Activated CD4-positive, alpha-beta T cell treated with anti-CD3 and anti-CD28 coated beads, Interleukin-10, Interleukin-2, amounts not matched to agents 100 ng/mL and 50 ng/mL, durations not matched to agents 16 hours and 8 hours (primary cell): ENCODE measurements at regions not wholly inside any gene's neighbourhood (a gene's known extent, or its start where the extent isn't known, plus 50 kb on each side); places are given as distances from the start of the nearest gene placed in this dataset.

ENCODE experiments used
- DNase-seq: peaks from one replicate; pipeline ENCODE4 v3.0.0-alpha.2; 2020

DNA sequence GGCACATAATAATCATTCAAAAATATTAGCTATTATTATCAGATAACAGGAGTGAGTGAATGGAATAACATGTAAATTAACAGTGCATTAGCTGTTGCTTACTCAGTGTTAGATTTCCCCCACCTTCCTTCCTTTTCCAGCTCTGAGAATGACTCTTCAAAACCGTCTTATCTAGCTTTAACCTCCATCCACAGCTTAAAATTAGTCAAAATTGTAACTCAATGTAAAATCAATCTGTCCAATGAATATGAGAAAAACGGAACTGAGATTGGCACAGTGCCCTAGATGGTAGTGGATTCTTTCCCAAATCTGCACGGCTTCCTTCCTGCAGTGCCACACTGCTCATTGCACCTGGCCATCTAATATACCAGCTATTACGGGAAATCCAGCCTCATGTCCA is 156.8 kb upstream of the BDNF start:
- DNase-seq: no peak

- DNase-seq: no peak
These were observed 148.2 kb upstream of the BDNF start for GRCh38 chr11:27848423-27848822.

GRCh38 chr11:27847496-27847895 is 147.2 kb upstream of the BDNF start:
- DNase-seq: no peak

DNA sequence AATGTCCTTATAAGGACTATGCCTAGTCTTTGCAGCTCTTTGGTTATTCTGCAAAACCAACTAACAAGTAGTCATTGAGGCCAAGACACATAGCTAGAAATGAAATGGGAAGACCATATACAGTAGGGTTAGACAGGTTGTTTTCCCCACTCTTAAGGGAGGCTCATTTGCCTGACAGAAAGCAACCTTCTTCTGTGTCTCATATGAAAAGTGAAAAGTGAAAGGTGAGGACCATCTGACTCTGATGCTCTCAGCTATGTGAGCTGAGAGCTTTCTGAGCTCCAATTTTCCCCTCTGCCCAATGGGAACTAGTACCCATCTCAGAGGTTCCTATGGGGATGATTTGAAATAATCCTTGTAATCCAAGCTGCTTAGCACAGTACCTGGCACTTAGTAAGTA is 142.0 kb upstream of the BDNF start:
- DNase-seq: no peak

DNA sequence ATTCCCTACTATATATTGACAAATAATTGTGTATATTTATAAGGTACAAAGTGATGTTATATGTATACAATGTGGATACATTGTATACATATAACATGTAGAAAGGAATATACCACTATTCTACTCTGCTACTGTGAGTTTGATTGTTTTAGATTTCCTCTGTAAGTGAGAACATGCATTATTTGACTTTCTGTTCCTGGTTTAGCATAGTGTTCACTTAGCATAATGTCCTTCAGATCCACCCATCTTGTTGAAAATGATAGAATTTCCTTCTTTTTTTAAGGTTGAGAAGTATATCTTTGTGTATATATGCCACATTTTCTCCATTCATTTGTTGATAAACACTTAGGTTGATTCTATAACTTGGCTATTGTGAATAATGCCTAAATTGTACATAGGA is 140.8 kb upstream of the BDNF start:
- DNase-seq: no peak

DNA sequence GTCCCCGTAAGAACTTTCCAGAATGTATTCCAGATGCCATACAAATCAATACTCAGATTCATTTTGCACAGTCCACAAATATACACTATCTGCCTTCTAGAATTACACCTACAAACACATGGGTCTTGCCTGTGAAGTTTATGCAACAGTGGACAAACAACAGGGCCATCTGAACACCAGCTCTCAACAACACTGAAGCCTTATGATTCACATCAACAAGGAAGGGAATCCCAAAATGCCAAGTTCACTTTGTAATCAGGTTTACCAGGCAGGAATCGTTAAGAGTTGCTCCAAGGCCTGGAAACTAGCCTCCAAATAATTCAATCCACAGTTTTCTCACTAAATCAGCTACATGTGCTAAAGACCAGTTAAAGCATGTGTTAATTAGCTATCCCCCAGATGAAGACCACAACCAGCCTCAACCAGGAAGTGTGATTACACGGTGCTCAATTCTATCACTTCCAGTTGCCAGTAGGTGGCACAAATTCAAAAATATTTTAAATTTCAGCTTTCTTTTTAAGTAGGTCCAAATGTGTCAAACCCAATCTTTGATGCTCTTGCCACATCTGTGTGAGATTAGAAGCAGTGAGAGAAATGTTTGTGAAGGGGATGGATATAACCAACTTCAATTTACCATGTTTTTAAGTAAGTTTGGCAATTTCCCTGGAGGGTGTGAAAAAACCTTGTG is 139.1 kb upstream of the BDNF start:
- DNase-seq: no peak

GRCh38 chr11:27838674-27839073 is 138.4 kb upstream of the BDNF start:
- no peak for DNase-seq

GRCh38 chr11:27837895-27838563 is 137.8 kb upstream of the BDNF start:
- no peak for DNase-seq

DNA sequence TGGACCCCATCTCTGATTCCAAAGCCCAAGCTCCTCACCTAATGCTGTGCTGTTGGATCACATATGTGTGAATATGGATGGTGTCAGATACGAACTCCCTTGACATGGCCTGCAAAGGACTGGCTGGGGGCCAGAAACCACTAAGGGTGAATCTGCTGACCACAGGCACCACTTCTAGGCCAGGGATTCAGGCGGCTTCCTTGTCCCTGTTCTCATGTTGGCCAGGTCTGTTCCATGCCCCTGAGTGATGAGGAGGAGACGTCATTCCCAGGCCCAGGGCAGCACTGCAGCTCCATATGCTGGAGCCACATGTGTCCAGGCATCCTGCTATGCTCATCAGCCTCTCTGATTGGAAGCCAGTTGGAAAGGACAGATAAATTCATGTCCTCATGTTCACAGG is 130.0 kb upstream of the BDNF start:
- no peak for DNase-seq

GRCh38 chr11:27820249-27820648 is 120.0 kb upstream of the BDNF start:
- DNase-seq: no peak

DNA sequence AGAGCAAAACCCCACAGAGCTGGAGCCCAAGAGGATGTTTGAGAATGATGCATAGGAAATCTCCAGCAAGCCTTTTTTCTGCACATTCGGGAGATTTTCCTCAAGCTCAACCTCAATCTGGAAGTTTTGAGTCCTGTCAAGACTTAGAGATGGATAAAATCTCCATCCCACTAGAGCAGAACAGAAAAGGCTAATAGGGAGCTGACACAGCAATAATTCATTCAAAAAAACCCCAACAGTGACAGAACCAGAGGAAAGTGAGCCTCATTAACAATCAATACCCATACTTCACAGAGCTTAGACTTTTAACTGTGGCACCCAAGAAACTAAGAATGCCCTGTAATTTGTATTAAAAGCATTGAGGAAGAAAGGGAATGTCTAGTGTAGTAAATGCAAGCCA is 115.9 kb upstream of the BDNF start:
- DNase-seq: no peak

DNA sequence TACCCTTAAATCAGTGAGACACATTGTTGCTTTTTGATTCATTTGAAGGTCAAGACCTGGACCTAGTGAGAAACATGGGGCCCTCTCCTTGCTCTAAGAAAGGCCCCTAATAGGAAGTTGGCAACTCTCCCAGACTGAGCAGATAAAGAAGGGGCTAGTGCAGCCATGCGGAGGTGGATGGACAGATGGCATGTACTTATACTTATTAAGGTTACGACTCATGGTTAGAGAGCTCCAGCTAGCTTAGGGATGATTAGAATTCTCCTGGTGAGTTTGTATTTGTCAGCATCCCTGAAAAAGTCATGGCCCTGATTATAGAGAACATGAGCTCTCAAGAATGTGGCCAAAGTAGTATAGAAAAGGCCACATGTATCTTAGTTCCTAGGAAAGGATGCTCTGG is 112.1 kb upstream of the BDNF start:
- DNase-seq: no peak

DNA sequence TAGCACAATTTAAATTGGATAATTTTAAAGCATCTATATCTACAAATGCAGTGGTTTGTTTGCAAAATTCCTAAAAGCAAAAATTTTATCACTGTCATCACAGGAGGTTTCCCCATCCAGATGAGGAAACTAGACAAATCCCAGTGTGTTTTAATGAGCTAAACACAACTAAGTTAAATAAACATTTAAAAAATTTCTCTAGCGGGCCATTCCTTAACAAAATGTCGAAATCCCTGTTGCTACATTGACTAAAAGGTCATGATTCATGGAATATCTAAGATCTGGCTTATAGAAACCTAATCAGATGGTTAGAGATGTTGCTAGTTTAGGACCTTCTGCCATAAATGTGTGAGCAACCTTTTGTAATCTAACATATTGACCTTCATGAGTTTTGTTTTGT is 107.3 kb upstream of the BDNF start:
- DNase-seq: no peak

DNA sequence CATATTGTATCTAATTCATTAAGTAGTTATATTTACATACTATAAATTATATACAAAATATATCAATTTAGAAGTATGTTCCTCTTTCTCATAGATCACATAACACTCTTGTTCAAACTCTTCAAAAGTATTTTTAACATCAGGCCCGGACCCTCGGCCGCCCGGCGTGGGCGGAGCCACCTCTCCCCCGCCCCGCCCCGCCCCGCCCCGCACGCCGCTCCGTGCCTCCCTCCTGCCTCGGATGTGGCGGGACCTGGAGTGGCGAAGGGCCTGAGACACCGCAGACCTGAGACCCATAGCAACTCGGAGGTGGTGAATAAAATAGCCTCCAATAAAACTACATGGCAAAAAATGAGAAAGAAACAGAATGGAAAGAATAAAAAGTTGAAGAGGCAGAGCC is 105.9 kb upstream of the BDNF start:
- no peak for DNase-seq

GRCh38 chr11:27795955-27796861 is 96.0 kb upstream of the BDNF start:
- DNase-seq: no peak

DNA sequence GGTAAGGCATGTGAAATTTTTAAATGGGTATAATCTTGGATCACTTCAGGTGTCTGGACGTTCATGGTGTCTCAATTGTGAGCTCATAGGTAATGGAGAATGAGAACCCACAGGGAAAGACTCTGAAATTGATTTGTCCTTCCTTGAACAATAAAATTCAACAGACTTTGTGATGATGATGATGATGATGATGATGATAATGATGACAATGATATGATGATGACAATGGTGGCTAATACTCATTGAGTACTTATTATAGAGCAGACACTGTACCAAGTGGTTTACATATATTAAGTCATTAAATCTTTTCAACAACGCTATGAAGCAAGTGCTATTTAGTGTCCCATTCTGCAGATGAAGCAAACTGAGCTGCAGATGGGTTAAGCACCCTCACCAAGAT is 86.6 kb upstream of the BDNF start:
- no peak for DNase-seq

DNA sequence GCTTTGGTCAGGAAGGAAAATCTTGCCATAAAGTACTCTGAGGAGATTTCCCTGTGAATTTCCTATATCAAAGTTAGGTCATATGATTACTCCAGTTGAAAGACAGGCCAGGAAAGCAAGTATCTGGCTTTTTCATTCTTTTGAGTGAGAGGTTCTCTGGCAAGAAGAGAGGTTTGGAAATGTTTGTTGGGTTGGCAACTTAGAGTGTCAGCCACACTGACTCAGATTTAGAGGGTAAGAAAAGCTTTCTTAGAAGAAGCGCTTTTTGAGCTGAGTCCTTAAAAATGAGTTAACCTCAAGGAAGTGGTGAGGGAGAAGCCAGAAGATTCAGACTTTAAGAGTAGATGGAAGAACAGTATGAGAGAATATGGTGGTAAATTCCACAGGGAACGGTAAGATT is 86.1 kb upstream of the BDNF start:
- DNase-seq: no peak

- DNase-seq: no peak
These were observed 83.6 kb upstream of the BDNF start for GRCh38 chr11:27783701-27784355.

DNA sequence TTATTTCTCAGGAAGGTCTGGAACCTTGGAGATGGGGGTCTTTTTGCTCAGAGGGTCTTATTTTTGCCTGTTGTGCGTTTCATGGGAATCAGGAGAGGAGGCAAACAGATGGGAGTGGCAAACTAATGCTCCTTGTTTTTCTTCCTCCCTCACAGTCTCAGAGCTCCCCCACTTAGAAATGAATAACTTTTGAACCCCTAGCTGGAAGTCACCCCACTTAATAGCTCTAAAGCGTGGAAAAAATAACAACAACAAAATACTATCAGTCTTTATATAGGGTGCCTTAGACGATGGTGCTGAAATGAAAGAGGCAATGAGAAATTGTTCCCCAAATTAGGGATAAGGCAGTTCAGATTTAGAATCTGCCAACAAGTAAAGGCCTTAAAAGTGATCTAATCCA is 76.8 kb upstream of the BDNF start:
- no peak for DNase-seq

GRCh38 chr11:27773884-27774283 is 73.6 kb upstream of the BDNF start:
- DNase-seq: no peak

DNA sequence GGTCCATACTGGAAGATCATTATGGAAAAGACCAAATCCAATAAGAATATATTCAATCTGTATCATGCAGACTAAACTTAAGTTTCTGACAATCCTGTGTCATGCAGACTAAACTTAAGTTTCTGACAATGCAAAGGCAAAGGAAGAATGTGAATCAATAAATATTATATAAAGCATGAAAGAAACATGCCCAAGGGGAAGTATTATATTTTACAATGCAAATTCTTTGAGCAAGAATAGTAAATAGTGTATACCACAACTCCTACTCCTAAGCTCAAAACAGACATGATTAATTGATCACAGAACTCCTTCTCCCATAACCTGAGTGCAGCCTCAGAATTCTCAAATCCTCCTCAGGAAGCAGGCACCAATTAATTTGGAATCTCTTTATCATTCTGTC is 71.3 kb upstream of the BDNF start:
- no peak for DNase-seq

DNA sequence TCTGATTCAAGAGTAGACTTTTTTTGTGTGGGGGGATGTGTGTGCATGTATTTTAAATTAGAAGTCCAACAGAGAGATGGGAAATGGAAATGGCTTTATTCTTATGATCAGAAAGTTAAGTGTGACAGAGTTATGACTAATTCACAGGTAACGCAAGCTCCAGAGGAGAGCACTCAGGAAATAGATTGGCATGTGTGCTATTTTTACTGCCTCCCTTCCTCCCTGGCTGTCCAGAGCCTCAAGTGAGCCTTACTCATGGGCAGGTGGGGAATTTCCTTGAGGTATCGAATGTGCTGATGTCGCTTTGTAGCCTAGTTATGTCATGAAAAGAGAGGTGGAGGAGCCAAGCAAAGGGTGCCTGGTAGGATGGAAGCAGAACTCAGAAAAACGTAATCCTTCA is 70.3 kb upstream of the BDNF start:
- DNase-seq: no peak

GRCh38 chr11:27763736-27764135 is 63.5 kb upstream of the BDNF start:
- no peak for DNase-seq

DNA sequence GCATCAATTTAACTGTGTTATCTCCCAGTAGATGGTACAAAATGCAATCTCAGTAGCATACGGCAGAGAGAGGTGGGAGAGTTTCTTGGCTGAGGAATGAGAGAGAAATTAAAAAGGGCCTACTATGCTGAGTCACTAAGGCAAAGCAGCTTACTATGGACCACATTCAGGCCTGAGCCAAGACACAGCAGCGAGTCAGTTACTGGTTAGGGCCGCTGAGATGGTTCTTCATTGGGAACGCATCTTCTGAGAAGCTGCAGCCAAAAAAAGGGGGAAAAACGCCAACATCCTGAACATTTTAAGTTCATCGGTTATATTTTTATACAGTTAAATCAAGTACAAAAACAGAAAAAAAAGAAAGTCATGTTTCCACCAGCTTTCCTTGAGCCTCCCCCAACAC is 61.1 kb upstream of the BDNF start:
- DNase-seq: no peak
